ENCODE measurements at regions not wholly inside any gene's neighbourhood (a gene's known extent, or its start where the extent isn't known, plus 50 kb on each side); places are given as distances from the start of the nearest gene placed in this dataset.

- no peak for DNase-seq (ENCODE audit: low read depth)
Measured at GRCh38 chr2:67340133-67341011, 56.8 kb upstream of the ETAA1 start.

GRCh38 chr2:67341012-67341318 lies 56.2 kb upstream of the ETAA1 start:
- no peak for DNase-seq (ENCODE audit: low read depth)

- DNase-seq (ENCODE audit: low read depth): no peak
Measured at GRCh38 chr2:67341336-67341735, 55.8 kb upstream of the ETAA1 start.

GRCh38 chr2:67342394-67342793 lies 54.7 kb upstream of the ETAA1 start:
- DNase-seq (ENCODE audit: low read depth): no peak

GRCh38 chr2:67346718-67347407 lies 50.3 kb upstream of the ETAA1 start:
- DNase-seq (ENCODE audit: low read depth): peak; percentile 62

Measured in ELR (cell line).